GM21390 (cell line): ENCODE measurements at regions not wholly inside any gene's neighbourhood (a gene's known extent, or its start where the extent isn't known, plus 50 kb on each side); places are given as distances from the start of the nearest gene placed in this dataset.

ENCODE experiments used
- ATAC-seq: cut with Tn5 transposase; IDR thresholded peaks from one replicate; pipeline ENCODE4 v1.9.1; 2021; ENCODE audit not compliant: unreplicated experiment

DNA sequence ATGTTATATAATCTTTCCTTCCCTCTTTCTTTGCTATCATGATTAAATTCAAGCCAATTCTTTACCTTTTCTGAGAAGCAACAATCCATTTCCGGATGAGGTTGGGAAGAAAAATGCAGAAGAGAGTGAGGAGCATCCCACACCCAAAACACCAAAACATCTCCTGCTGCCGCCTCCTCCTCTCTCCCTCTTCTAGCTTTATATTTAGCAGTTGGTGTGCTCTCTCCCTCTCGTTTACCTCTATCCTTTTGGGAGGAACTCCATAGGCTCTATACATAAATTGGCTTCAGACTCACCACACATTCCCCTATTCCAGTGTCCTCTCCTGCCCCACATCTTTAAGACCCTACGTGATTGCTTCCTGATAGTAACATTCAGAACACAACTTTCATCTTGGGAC is 332.2 kb upstream of the PLXNA2 start:
- ATAC-seq = no peak

DNA sequence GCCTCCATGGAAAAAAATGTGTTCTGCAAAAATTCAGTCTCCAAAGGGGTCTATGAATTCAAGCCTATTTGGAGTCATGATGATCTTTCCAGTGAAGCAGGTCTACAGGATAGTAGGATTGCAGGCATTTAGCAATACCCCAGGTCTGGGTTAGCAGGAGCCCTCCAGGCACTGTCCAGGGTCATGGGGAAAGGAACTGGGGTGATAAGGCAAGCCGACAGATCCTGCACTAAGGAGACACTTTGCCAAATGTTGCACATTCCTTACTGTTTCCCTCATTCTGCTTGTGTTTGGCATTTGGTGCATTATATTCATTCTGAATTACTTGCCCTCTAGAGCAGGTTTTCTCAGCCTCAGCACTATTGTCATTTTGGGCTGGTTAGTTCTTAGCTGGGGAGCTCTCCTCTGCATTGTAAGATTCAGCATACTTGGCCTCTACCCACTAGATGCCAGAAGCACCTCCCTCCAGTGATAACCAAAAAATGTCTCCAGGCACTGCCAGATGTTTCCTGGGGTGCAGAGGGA is 333.3 kb upstream of the PLXNA2 start:
- ATAC-seq = no peak

DNA sequence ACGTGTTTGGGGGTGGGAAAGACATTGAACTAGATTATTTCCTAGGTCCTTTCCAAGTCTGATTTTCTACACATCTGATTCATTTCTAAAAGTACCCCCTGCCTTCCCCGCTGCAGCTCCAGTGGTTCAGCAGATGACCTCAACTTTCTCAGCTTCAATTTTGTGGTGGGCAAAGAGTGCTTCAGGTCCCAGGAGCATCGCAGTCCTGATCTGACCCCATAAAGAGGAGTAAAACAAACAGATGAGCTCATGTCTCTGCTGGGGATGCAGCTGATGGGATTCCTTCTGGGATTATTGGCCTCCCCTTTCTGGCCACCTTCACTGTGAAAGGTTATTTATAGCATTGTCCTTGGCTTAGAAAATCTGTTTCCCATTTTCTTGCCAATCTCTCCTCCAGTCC is 337.0 kb upstream of the PLXNA2 start:
- no peak for ATAC-seq

DNA sequence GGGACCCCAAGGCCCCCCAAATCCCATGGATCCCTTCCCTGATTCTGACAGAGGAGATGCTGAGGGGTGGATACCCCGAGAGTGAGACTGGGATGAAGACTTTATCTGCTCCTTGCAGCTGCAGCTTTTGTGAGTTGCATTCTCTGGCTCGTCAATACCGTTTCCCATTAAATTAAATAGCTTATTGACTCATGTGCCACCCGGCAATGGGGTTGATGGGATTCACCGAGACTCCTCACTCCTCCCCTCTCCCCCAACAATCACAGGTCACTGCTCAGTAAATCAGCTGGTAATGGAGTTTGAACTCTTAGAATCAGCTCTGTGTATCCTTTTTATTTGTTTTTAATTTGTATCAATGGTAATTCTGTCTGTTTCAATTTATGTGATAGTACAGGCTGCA is 337.5 kb upstream of the PLXNA2 start:
- ATAC-seq = no peak

DNA sequence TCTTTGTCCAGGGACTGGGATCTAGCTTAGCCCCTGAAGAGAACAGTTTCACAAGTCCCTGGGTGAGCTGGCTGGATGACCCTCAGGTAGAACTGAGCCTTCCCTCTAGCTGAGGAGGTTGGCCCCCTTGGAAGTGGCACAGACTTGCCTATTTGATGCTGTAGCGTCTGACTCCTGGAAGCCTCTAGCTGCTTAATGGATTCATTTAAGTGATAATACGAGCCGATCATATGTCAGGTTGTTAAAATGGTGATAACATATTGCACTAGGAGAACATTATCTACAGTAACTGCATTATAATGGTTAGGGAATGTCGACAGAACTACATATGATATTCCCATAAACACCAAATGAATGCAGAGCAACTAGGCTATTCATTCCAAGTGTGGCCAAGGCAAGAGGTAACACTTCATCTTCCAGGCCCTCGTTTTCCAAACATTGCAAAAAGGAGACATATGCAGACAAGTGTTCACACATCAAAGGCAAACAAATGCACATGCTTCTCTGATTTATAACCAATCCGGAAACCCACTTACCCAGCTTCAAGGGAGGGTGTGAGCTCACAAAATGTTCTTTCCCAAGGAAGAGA is 340.1 kb upstream of the PLXNA2 start:
- no peak for ATAC-seq

DNA sequence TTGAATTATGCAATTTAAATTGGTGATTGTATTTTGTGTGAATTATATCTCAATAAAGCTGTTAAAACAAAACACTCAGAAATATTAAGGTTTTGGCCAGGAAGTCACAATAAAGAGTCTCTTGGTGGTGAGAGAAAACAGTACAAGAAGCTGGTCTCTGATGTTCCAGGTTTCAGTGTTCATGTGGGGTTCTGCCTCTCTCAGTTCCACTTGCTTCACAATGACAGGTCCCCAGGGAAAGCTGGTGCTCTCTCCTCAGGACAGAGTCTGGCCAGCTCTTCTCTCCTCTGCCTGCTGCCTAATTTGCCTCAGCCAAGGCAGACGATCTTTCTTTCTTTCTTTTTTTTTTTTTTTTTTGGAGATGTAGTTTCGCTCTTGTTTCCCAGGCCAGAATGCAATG is 342.9 kb upstream of the PLXNA2 start:
- ATAC-seq = peak; percentile 98

DNA sequence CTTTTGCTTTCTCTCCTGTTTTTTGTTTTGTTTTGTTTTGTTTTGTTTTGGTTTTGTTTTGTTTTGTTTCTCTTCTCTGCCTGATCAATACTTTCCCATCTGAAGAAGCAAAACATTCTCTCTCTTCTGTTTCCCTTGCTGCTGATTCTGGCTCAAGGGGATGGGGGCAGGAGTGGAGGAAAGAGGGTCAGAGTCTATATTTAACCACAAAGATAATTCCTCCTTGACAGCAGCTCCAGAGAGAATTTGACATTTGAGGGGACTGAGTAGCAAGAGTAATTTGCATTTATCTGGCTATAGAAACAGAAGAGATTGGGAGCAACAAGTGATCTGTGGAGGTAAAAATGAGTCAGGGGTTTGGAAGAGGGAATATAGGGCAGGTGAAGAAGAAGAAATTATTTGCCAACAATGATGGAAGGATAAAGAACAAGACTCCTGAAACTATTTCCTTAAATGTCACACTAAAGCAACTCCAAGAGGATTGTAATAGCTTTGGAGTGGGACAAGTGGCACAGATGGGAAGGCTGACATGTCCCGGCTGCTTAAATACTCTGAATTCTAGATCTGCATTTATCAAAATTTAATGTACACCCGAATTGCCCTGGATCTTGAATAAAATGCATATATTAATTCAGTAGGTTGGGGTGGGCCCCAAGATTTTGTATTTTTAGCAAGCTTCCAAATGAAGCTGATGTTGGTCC is 349.3 kb upstream of the PLXNA2 start:
- ATAC-seq = no peak

DNA sequence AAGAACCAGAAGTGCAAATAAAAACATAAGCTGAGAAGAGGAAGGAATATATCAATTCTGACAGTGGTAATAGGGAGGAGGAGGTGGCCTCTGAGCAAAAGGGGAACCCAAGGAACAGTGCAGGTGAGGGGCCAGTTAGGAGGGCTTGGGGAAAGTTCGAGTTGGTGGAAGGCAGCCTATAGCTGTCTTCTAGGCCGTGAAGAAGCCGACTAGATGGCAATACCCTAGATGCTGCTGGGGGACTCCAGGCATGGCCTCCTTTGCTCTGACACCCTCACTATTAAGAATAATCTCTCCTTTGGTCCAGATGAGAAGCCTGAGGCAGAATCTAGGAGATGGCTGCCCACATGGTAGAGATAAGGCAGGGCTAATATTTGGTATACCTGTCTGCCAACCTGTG is 351.1 kb upstream of the PLXNA2 start:
- ATAC-seq = no peak

DNA sequence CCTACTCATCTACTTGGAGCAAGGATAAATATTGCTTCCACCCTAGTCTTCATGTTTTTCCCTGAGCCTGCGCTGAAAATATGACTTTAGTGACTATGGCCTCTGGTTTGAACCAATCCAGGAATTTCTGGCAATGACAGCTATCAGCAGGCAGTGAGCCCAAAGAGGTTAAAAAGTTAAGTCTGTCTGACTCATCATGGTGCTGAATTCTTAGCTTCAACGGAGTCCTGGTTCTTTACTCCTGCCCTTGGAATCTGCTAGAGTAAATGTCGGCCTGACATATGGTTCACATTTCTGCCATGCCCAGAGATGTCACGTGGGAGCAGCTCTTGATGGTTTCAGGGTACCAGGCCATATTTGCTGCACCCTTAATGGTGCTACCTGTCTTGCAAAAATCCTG is 351.6 kb upstream of the PLXNA2 start:
- ATAC-seq = no peak

DNA sequence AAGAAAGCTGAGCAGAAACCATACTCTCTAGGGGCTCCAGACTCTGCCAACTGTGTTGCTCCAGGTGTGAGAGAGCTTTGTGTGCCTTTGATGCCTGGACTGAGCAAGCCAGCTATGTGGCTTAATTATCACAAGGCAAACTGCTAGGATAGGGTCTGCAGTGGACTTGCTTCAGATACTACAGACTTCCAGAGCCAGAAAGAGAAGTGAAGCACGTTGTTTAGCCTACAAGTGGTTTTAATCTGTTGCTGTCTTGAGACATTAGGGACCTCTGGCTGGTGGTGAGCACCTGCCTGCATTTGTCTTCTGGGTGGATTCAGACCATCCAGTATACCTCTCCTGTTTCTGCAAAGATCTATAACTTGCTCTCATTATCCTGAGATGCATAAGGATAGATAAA is 353.4 kb upstream of the PLXNA2 start:
- no peak for ATAC-seq

DNA sequence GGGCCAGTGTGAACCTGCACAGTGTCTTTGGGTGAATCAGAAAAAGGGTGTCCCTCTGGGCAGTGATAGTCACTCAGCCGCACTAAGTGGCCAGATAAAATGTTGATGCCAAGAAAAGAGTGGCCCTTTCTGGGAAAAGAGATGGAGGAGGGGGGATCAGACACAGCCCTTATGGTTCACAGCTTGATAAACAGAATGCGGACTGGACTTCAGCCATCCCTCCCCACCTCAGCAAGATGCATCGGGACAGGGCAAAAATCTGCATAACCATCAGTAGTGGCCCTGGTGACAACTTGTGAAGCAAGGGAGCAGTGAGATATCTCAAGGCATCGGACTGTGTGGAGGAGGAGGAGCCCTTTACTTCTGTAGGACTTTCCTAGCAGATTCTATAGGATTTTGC is 353.8 kb upstream of the PLXNA2 start:
- no peak for ATAC-seq

DNA sequence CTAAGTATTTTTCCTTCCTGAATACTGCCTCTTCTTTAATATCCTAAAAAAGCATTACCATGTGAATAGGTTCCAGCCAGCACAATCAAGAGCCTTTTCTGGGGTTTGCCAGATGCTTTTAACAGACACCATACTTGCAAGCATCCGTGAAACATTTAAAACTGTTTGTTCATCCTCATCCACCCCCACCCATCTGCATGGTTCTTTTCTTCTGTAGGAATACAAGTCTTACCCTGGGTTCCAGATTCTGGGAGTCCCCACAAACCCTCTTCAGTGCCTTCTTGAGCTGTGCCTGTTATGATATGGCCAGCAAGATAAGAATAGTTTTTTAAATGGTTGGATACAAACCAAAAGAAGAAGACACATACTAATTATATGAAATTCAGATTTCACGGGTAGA is 354.9 kb upstream of the PLXNA2 start:
- ATAC-seq = no peak

DNA sequence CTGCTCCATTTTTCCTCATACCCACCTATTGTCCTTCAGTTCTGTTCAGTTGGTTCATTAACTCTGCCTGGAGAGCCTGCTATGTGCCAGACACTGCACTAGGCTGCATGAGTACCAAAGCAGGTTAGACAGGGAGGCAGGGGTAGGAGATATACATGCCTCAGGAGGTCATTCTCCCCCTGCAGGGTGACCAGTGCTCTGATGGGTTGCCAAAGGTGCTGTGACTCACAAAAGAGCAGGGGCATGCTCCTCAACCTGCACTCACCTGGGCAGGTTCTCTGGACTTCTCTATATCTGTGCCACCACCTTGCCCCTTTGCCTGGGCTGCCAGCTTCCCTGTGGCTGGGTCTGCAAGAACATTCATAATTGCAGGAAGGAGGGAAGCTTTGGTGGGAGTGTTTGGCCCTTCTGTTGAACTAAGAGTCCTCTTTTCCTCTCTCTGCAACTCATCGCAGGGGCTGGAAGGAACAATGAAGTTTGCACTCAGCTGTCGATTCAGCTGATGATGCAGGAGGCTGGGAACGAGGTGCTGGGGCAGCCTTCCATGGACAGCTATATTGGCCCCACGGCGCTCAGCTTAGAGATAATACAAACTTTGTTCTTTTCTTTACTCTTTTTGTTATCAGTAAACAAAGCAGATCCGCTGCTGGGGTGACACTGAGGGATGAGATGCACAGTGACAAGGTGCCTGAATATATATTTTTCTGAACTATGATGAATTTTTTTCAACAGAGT is 356.4 kb upstream of the PLXNA2 start:
- no peak for ATAC-seq

DNA sequence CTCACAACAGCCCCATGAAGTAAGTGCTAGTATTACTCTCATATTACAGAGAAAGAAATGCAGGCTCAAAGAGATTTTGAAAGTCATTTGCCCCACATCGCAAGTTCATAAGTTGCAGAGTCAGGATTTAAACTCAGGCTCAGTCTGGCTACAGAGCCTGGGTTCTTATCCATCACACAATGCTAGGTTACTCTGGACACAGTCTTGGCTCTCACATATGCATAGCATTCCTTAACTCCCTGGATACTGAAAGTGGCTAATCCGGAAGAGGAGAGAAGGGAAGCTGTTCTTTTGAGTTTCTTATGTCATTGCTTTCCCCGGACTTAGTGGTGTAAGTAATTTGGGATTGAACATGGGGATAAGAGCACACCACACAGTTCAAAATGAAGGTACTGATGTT is 357.4 kb upstream of the PLXNA2 start:
- no peak for ATAC-seq

DNA sequence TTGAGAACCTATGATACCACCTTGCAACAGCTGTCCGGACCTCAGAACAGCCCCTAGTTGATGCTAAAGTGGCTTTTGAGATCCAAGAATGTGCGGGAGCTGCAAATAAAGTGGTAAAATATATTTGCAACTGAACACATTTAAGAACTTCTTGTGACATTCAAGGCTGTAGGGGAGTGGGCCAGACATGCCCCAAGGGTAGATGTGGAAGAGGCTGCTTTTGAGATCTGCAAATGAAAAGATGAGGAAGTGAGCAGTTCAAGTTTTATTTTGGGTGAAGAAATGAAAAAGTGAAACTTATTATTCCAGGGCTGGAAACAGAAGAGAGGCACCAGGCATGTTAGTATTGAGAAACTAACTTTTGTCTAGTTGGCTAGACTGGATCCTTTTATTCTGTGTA is 359.5 kb upstream of the PLXNA2 start:
- peak; percentile 23 for ATAC-seq

DNA sequence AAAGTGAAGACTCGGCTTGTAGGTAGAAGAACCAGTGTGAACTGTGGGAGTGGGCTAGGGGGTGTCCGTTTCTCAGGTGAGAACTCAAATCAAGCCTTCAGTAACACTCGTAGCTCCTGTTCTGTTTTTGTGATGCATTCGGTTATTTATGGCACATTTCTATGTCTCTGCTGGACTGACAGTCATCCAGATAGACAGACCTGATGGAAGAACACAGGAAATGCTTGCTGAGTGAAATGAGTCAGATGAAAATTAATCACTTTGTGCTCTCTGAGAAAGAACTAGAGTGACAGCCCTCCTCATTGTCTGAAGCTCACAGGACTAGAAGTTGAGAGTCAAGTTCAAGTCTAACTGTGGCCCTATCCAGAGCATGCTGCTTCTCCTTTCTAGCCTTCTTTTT is 360.1 kb upstream of the PLXNA2 start:
- ATAC-seq = peak; percentile 97

DNA sequence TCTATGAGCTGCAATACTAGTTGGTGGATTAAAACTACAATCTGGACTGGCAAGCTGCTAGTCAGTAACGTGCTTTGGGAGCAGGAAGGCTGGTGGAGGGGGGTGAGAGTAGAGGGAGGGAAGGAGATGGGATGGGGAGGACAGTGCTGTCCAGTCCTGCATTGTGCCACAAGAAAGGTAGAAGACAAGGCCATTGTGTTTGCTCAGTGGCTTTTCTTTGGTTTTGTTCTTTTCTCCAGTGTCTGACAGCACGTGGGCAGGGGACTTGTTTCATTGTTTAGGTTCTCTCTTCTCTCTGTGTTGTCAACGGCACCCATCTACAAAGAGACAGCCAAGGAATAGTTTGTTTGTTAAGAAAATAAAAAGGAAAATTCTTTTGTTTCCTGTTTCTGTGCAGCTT is 362.8 kb upstream of the PLXNA2 start:
- ATAC-seq = no peak

DNA sequence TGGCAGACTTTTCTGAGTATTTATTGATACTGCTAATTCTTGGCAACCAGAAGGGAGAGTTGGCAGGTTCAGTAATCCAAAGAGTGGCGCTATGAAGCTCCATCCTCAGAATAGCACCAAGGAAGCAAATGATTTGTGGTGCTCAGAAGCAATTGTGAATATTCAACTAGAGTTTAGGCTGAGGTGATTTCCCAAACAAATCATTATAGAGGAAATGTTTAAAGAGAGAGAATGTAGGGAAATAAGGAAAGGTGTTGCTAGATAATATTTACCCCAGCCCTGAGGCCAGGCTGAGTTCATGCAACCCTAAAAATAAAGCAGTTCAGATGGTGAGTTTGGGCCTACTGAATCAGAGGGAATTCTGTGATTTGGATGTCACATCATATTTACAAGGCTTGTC is 363.4 kb upstream of the PLXNA2 start:
- ATAC-seq = no peak

DNA sequence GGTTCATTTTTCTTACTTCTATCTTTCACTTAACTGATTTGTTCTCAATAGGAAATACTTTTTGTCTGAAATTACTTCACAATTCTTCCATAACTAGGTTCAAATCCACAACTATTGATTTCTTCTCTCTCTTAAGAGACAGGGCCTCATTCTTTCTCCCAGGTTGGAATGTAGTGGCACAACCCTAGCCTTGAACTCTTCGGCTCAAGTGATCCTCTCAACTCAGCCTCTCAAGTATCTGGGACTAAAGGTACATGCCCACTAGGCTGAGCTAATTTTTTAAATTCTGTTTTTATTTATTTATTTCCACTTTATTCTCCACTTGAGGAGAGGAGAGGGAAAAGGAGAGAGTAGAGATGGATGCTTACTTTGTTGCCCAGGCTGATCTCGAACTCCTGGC is 370.4 kb upstream of the PLXNA2 start:
- no peak for ATAC-seq

DNA sequence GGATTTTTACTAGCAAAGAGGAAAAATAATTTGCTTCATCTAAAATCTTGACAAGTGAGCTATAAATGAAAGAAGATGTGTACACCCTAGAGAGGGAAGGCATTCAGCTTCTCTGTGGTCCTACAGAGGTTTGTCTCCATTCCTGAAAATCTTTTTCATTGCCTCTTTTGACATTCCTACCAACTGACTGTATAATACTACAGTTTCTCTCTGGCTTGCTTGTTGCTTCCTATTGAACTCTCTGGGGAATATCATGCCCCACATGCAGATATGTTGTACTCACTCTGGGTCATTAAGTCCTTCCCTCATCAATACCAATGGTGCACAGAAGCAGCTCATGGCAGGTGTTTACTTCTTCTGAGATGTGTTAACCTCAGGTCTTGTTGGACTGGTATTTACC is 371.2 kb upstream of the PLXNA2 start:
- no peak for ATAC-seq

DNA sequence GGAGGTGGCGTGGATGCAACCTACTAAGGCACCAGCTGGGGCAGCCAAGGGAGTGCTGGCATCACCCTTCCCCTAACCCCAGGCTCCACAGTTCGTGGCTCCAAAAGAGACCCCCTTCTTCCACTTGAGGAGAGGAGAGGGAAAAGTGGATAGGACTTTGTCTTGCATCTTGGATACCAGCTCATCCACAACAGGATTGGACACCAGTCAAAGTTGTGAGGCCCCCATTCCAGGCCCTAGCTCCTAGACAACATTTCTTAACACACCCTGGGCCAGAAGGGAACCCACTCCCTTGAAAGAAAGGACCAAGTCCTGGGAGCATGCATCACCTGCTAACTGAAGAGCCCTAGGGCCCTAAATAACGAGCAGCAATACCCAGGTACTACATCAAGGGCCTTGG is 372.6 kb upstream of the PLXNA2 start:
- ATAC-seq = no peak
